ENCODE measurements at regions not wholly inside any gene's neighbourhood (a gene's known extent, or its start where the extent isn't known, plus 50 kb on each side); places are given as distances from the start of the nearest gene placed in this dataset.

DNA sequence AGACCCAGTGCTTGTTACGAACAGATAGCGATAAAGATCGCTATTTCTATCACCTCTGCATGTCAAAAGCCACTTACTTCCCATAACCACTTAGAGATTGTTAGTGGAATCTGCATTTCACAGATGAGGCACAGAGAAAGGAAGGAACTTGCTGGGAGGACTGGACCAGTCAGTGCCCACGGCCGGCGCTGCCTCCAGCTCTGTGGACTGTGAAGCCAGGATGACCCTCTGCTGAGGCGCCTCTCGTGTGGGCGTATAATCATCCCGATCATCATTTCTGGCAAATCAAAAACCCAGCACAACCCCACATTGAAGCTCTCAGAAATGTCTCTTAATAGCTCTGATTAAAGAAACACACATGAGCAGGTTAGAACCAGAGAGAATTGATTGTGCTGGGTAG is 61.5 kb upstream of the ADRA2C start:
- DNase-seq (ENCODE audit: low read depth, low spot score) (no peak), FAIRE-seq (no peak)
- POLR2A ChIA-PET = no interaction called here
- dilution Hi-C loops (cut with MboI; ENCODE audit: extremely low pct_ligation_motif_present, low sequenced_read_pairs) (no loop called here), intact Hi-C loops (cut with micrococcal nuclease) (no loop called here)
- Histone ChIP-seq H3K27me3 (ENCODE audit: control insufficient read depth in 2 of 2, insufficient read depth in 2 of 2, low read length in 2 of 2) (no peaks in the 10 kb centered on the region), H2AFZ (ENCODE audit: low read depth, low read length) (no peak overlapping the region), H3K4me3 (replicated peaks in 1 of 3; ENCODE audit: insufficient read depth in 1 of 3, low read depth in 1 of 3, low read length in 3 of 3) (no peak overlapping the region), H3K9ac (replicated peaks; ENCODE audit: extremely low read depth, insufficient read depth, low read length) (no peak overlapping the region), H3K9me1 (replicated peaks; ENCODE audit: control insufficient read depth, extremely low read depth, insufficient read depth, low read length) (no peaks in the 10 kb centered on the region), H3K36me3 (ENCODE audit: control insufficient read depth in 2 of 2, extremely low read depth in 1 of 2, insufficient read depth in 2 of 2, low read length in 2 of 2) (no peaks in the 10 kb centered on the region), H3K4me2 (ENCODE audit: insufficient read depth, low read length) (no peak overlapping the region), H3K9me3 (replicated peaks; ENCODE audit: control insufficient read depth, insufficient read depth, low read length) (no peaks in the 10 kb centered on the region), H4K20me1 (replicated peaks; ENCODE audit: control insufficient read depth, extremely low read depth, insufficient read depth, low read length) (no peaks in the 10 kb centered on the region), H3K27ac (ENCODE audit: insufficient read depth, low read depth, low read length) (no peak overlapping the region), H3K79me2 (ENCODE audit: control insufficient read depth, insufficient read depth, low read length) (no peaks in the 10 kb centered on the region), H3K4me1 (ENCODE audit: control insufficient read depth, extremely low read depth, insufficient read depth, low read length) (no peaks in the 10 kb centered on the region)
- CTCF ChIA-PET = no interaction called here
- BruUV-seq (replicated peaks) = no TSS peak
- TF ChIP-seq CTCF (IDR thresholded peaks at IDR 0.05; ENCODE audit: extremely low read depth in 1 of 2, insufficient read depth in 1 of 2, low read depth in 1 of 2, low read length in 2 of 2) = no peak
- TF ChIP-seq EZH2 (IDR thresholded peaks at IDR 0.05; ENCODE audit: borderline replicate concordance, low read depth, low read length, severe bottlenecking) = no peak
- TF ChIP-seq, protein P1, sequence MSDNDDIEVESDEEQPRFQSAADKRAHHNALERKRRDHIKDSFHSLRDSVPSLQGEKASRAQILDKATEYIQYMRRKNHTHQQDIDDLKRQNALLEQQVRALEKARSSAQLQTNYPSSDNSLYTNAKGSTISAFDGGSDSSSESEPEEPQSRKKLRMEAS (IDR thresholded peaks at IDR 0.05; ENCODE audit: insufficient read depth, insufficient read length) = no peak

- Histone ChIP-seq H3K9ac (replicated peaks; ENCODE audit: extremely low read depth, insufficient read depth, low read length) (no peak overlapping the region), H3K4me2 (ENCODE audit: insufficient read depth, low read length) (no peak overlapping the region)
- POLR2A ChIA-PET = no interaction called here
Observed at GRCh38 chr4:3703677-3704521, 62.3 kb upstream of the ADRA2C start.

More at GRCh38 chr4:3703677-3704521, 62.3 kb upstream of the ADRA2C start:
- no peak overlapping the region for H2AFZ ChIP-seq (ENCODE audit: low read depth, low read length)
- H3K79me2 ChIP-seq (ENCODE audit: control insufficient read depth, insufficient read depth, low read length) = no peaks in the 10 kb centered on the region
- no TSS peak for BruUV-seq (replicated peaks)
- H3K9me3 ChIP-seq (replicated peaks; ENCODE audit: control insufficient read depth, insufficient read depth, low read length) = no peaks in the 10 kb centered on the region
- TF ChIP-seq MYC (IDR thresholded peaks at IDR 0.05; ENCODE audit: low read depth, low read length) (no peak), POLR2AphosphoS5 (IDR thresholded peaks at IDR 0.05; ENCODE audit: insufficient read depth, low read depth, low read length) (no peak), FOS (IDR thresholded peaks at IDR 0.05; ENCODE audit: borderline replicate concordance, insufficient read depth, low read length) (no peak), POLR2A (IDR thresholded peaks at IDR 0.05; ENCODE audit: low read depth, low read length) (no peak), EZH2 (IDR thresholded peaks at IDR 0.05; ENCODE audit: borderline replicate concordance, low read depth, low read length, severe bottlenecking) (no peak), GATA2 (IDR thresholded peaks at IDR 0.05; ENCODE audit: insufficient read depth, insufficient read length, low read depth, low read length) (no peak), JUN (IDR thresholded peaks at IDR 0.05; ENCODE audit: borderline replicate concordance, insufficient read depth, insufficient read length, low read depth) (no peak), CTCF (IDR thresholded peaks at IDR 0.05; ENCODE audit: extremely low read depth in 1 of 2, insufficient read depth in 1 of 2, low read depth in 1 of 2, low read length in 2 of 2) (no peak)
- TF ChIP-seq, protein P1 (IDR thresholded peaks at IDR 0.05; ENCODE audit: insufficient read depth, insufficient read length) = no peak
- intact Hi-C loops (cut with micrococcal nuclease) (no loop called here), dilution Hi-C loops (cut with MboI; ENCODE audit: extremely low pct_ligation_motif_present, low sequenced_read_pairs) (no loop called here)
- H3K9me1 ChIP-seq (replicated peaks; ENCODE audit: control insufficient read depth, extremely low read depth, insufficient read depth, low read length) = no peaks in the 10 kb centered on the region
- H3K27ac ChIP-seq (ENCODE audit: insufficient read depth, low read depth, low read length) = no peak overlapping the region
- CTCF ChIA-PET = no interaction called here
- H3K36me3 ChIP-seq (ENCODE audit: control insufficient read depth in 2 of 2, extremely low read depth in 1 of 2, insufficient read depth in 2 of 2, low read length in 2 of 2) = no peaks in the 10 kb centered on the region
- no peaks in the 10 kb centered on the region for H4K20me1 ChIP-seq (replicated peaks; ENCODE audit: control insufficient read depth, extremely low read depth, insufficient read depth, low read length)
- DNase-seq (ENCODE audit: low read depth, low spot score) = no peak
- FAIRE-seq = no peak
- H3K4me3 ChIP-seq (replicated peaks in 1 of 3; ENCODE audit: insufficient read depth in 1 of 3, low read depth in 1 of 3, low read length in 3 of 3) = no peak overlapping the region
- H3K4me1 ChIP-seq (ENCODE audit: control insufficient read depth, extremely low read depth, insufficient read depth, low read length) = no peaks in the 10 kb centered on the region
- no peaks in the 10 kb centered on the region for H3K27me3 ChIP-seq (ENCODE audit: control insufficient read depth in 2 of 2, insufficient read depth in 2 of 2, low read length in 2 of 2)

All from endothelial cell of umbilical vein (primary cell).